ENCODE measurements at regions not wholly inside any gene's neighbourhood (a gene's known extent, or its start where the extent isn't known, plus 50 kb on each side); places are given as distances from the start of the nearest gene placed in this dataset.

GRCh38 chr20:23163562-23163961 lies 77.4 kb upstream of the CD93 start:
- no peak for DNase-seq

- DNase-seq: no peak
These were observed 76.8 kb upstream of the CD93 start for GRCh38 chr20:23162887-23163286.

GRCh38 chr20:23161968-23162696 lies 76.0 kb upstream of the CD93 start:
- DNase-seq: peak; percentile 67 to 80

- DNase-seq: no peak
These were observed 75.2 kb upstream of the CD93 start for GRCh38 chr20:23161244-23161891.

GRCh38 chr20:23160536-23161243 lies 74.6 kb upstream of the CD93 start:
- DNase-seq: no peak

GRCh38 chr20:23159947-23160318 lies 73.8 kb upstream of the CD93 start:
- DNase-seq: no peak

- DNase-seq: peak; percentile 4 to 28
These were observed 73.3 kb upstream of the CD93 start for GRCh38 chr20:23159256-23159946.

- DNase-seq: no peak
These were observed 71.6 kb upstream of the CD93 start for GRCh38 chr20:23157734-23158133.

GRCh38 chr20:23156842-23157423 lies 70.8 kb upstream of the CD93 start:
- DNase-seq: no peak

GRCh38 chr20:23156170-23156841 lies 70.2 kb upstream of the CD93 start:
- DNase-seq: no peak

GRCh38 chr20:23155141-23155590 lies 69.0 kb upstream of the CD93 start:
- DNase-seq: no peak

GRCh38 chr20:23153696-23154341 lies 67.7 kb upstream of the CD93 start:
- no peak for DNase-seq

GRCh38 chr20:23152902-23153301 lies 66.8 kb upstream of the CD93 start:
- no peak for DNase-seq

- no peak for DNase-seq
These were observed 66.3 kb upstream of the CD93 start for GRCh38 chr20:23152308-23152892.

- no peak for DNase-seq
These were observed 65.8 kb upstream of the CD93 start for GRCh38 chr20:23151885-23152284.

GRCh38 chr20:23151008-23151703 lies 65.0 kb upstream of the CD93 start:
- no peak for DNase-seq

- no peak for DNase-seq
These were observed 64.3 kb upstream of the CD93 start for GRCh38 chr20:23150304-23151007.

GRCh38 chr20:23149623-23150279 lies 63.6 kb upstream of the CD93 start:
- DNase-seq: no peak

GRCh38 chr20:23148731-23149570 lies 62.8 kb upstream of the CD93 start:
- no peak for DNase-seq

Data from NCI-H2081 (cell line).